Adrenal gland (tissue), 5 donors: ENCODE measurements at regions not wholly inside any gene's neighbourhood (a gene's known extent, or its start where the extent isn't known, plus 50 kb on each side); places are given as distances from the start of the nearest gene placed in this dataset.

ENCODE experiments used
- POLR2A ChIP-seq, 2 donors: fragments of 450-650 bp; IDR thresholded peaks; one replicate each; pipeline ENCODE4 v1.6.1; 2017; ENCODE audit warnings: antibody characterized with exemption in 2 of 2, mild to moderate bottlenecking in 2 of 2, moderate library complexity in 1 of 2
- TF ChIP-seq, protein P1 (sequence below), 6 experiments: fragments of 450-650 bp in 4 of 6; fragments of 200-600 bp in 2 of 6; sonication (generic) in 1 of 6; IDR thresholded peaks; 1 replicate in 5 of 6; 2 replicates in 1 of 6; pipeline versions ENCODE4 v1.5.1 to v1.8.0; 2016 to 2021; ENCODE audit warnings: antibody characterized with exemption in 6 of 6, mild to moderate bottlenecking in 2 of 6, moderate library complexity in 1 of 6
- donor health status: DM: no; HTN: no; CAD: no.

DNA sequence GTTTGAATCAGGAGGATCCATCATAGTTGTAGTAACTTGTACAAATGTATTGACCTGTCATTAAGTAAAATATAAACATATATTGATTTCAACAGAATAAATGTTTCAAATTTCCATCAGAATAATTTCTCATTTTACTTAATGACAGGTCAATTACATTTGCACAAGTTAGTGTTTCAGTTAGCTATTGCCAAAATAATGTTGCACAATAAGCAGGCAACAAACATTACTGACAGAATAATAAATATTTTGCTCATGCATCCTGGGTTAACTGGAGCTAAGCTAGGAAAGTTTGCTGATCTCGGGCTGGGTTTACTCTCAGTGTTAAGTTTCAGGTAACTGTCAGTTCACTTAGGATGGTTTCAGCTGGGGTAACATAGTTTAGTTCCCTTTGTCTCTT lies 822.4 kb downstream of the KCNT2 start:
- TF ChIP-seq, protein P1, sequence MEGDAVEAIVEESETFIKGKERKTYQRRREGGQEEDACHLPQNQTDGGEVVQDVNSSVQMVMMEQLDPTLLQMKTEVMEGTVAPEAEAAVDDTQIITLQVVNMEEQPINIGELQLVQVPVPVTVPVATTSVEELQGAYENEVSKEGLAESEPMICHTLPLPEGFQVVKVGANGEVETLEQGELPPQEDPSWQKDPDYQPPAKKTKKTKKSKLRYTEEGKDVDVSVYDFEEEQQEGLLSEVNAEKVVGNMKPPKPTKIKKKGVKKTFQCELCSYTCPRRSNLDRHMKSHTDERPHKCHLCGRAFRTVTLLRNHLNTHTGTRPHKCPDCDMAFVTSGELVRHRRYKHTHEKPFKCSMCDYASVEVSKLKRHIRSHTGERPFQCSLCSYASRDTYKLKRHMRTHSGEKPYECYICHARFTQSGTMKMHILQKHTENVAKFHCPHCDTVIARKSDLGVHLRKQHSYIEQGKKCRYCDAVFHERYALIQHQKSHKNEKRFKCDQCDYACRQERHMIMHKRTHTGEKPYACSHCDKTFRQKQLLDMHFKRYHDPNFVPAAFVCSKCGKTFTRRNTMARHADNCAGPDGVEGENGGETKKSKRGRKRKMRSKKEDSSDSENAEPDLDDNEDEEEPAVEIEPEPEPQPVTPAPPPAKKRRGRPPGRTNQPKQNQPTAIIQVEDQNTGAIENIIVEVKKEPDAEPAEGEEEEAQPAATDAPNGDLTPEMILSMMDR (IDR thresholded peaks at IDR 0.05) = no peak
- no peak for TF ChIP-seq POLR2A (IDR thresholded peaks at IDR 0.05)
